HG02798 (cell line): ENCODE measurements at regions not wholly inside any gene's neighbourhood (a gene's known extent, or its start where the extent isn't known, plus 50 kb on each side); places are given as distances from the start of the nearest gene placed in this dataset.

Experiments
- ATAC-seq: cut with Tn5 transposase; IDR thresholded peaks from one replicate; pipeline ENCODE4 v1.9.1; 2021; ENCODE audit warnings: mild to moderate bottlenecking; ENCODE audit not compliant: unreplicated experiment, poor library complexity

DNA sequence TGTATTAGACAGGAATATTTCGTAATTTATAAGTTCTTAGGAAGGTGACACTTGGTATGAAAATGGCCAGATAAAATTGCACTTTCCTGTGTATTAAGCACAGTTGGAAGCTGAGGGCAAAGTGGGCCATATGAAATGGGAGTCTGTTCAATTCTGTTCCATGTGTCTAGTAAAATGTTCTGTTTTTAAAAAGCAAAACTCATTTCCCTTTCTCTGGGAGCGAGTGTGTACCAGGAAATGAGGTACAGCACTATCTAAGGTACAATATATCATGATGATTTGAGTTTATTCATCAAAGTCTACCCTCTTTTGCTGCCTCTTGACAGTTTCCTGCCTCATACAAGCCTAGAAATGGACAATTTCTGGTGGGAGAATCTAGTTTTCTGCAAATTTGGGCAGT is 51.2 kb upstream of the KCNN2 start:
- no peak for ATAC-seq

DNA sequence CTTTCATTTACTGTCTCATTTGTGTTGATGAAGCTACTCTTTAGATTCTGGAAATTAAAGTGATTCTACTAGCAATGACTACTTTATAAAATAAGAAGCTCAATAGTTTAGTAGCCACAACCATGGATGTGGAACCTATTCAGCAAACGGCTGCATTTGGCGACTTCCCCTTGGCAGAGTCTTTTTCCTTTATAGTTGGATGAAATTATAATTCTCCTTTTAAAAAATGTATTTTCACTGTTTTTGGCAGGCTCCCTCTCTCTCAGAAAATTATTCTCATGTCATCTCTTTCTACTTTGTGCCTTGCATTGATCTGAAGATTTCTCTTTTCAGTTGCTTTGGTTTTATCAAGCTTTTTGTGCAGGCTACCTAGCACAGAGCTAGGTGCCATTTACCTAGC is 50.6 kb upstream of the KCNN2 start:
- ATAC-seq, result no peak

DNA sequence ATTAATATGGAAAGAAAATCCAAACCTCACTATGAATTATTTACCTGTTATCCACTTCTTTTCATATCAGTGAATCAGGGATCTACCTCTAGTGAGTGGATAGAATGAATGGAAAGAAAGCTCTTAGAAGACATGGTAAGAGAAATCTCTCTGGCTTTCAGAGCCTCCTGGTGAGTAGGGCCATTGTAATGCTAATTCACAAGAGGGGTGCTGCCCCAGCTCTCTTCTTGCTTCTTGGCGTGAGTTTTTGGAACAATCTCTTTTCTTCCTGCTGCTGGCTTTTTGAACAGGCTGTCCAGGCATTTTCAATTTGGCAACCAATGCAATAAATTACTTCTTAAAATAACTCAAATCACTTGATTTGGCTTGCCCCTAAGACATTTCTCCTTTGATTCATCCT is 49.9 kb upstream of the KCNN2 start:
- ATAC-seq, result no peak
